Chondrocyte (in vitro differentiated cells): ENCODE measurements at regions not wholly inside any gene's neighbourhood (a gene's known extent, or its start where the extent isn't known, plus 50 kb on each side); places are given as distances from the start of the nearest gene placed in this dataset.

Experiments used
- DNase-seq: peaks from one replicate; pipeline ENCODE4 v3.0.0; 2021; ENCODE audit warnings: mixed read lengths, low spot score
- H3K27ac Mint-ChIP-seq: one replicate; pipeline ENCODE4 v1.8.0; 2021; ENCODE audit warnings: mild to moderate bottlenecking, moderate library complexity, mixed read lengths; ENCODE audit not compliant: unreplicated experiment
- H3K27me3 Mint-ChIP-seq: 2 replicates; pipeline ENCODE4 v1.8.0; 2021; ENCODE audit warnings: low read depth, mixed read lengths
- H3K36me3 Mint-ChIP-seq: 2 replicates; pipeline ENCODE4 v1.8.0; 2021; ENCODE audit warnings: low read depth, mixed read lengths
- H3K4me1 Mint-ChIP-seq: 2 replicates; pipeline ENCODE4 v1.8.0; 2021; ENCODE audit warnings: low read depth, mild to moderate bottlenecking, mixed read lengths
- H3K4me3 Mint-ChIP-seq: one replicate; pipeline ENCODE4 v1.8.0; 2021; ENCODE audit warnings: mild to moderate bottlenecking, moderate library complexity, mixed read lengths; ENCODE audit not compliant: unreplicated experiment
- H3K9me3 Mint-ChIP-seq: 2 replicates; pipeline ENCODE4 v1.8.0; 2021; ENCODE audit warnings: low read depth, mixed read lengths
- TF ChIP-seq, protein P1 (sequence below): fragments of 200-600 bp; sonication (generic); IDR thresholded peaks from 2 replicates; pipeline ENCODE4 v1.5.0; 2021; ENCODE audit warnings: antibody characterized with exemption, mild to moderate bottlenecking, moderate library complexity

DNA sequence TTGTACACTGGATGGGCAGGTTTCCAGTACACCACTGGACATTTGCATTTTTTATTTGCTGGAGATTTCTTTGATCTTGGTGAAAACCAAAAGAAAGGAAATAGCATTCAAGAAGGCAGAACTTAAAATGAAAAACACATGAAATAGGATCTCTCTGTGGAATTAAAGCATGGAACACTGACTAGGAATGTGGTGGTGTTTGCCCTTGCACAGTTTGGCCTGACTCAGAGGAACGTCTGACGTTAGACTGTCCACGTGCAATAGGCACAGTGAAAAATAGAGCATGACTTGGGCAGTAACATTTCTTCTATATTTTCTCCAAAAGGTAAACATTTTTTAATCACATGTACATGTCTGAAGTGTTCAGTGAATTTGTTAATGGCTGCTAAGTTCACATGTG, 474.1 kb upstream of the PRICKLE1 start:
- TF ChIP-seq, protein P1, sequence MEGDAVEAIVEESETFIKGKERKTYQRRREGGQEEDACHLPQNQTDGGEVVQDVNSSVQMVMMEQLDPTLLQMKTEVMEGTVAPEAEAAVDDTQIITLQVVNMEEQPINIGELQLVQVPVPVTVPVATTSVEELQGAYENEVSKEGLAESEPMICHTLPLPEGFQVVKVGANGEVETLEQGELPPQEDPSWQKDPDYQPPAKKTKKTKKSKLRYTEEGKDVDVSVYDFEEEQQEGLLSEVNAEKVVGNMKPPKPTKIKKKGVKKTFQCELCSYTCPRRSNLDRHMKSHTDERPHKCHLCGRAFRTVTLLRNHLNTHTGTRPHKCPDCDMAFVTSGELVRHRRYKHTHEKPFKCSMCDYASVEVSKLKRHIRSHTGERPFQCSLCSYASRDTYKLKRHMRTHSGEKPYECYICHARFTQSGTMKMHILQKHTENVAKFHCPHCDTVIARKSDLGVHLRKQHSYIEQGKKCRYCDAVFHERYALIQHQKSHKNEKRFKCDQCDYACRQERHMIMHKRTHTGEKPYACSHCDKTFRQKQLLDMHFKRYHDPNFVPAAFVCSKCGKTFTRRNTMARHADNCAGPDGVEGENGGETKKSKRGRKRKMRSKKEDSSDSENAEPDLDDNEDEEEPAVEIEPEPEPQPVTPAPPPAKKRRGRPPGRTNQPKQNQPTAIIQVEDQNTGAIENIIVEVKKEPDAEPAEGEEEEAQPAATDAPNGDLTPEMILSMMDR = no peak
- H3K36me3 Mint-ChIP-seq = peaks cover 2% of the 10 kb centered on the region

DNA sequence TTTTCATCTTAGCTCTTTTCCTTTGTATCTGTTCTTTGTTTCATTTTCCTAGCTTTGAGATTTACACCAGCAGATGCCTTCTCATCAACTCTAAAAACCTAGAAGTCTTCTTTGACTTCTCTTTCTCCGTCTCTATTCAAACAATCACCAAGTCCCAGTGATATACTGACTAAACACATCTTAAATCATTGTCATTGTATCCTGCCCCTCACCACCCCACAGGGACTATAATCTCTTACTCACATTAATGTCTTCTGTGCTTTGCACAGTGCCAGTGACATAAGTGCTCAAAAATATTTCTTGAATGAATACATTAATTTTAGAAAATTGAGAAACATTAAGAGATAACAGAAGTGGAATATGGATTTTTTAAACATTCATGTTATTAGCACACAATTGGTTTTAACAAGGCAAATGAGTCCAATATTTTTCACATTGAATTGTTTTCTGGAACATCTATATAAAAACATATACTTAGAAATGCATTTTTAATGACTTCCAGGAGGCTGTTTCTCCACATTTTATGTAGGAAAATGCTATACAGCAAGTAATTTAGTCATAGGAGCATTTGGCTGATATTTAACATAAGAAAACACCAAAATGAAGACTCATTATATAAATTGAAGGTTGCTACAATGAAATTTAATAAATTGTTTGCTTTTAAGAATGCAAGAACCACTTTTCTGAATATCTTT, 472.8 kb upstream of the PRICKLE1 start:
- H3K9me3 Mint-ChIP-seq = peaks cover 8% of the 10 kb centered on the region
- no peak overlapping the region for H3K4me3 Mint-ChIP-seq
- no peak overlapping the region for H3K27ac Mint-ChIP-seq
- TF ChIP-seq, protein P1 = no peak
- no peak for DNase-seq
- no peaks in the 10 kb centered on the region for H3K27me3 Mint-ChIP-seq
- peaks cover 52% of the 10 kb centered on the region for H3K4me1 Mint-ChIP-seq
- peaks cover 2% of the 10 kb centered on the region for H3K36me3 Mint-ChIP-seq

More for the DNA sequence above, 474.1 kb upstream of the PRICKLE1 start:
- H3K4me1 Mint-ChIP-seq = peaks cover 53% of the 10 kb centered on the region
- H3K9me3 Mint-ChIP-seq = peaks cover 4% of the 10 kb centered on the region
- no peaks in the 10 kb centered on the region for H3K27me3 Mint-ChIP-seq
- DNase-seq = no peak
- no peak overlapping the region for H3K4me3 Mint-ChIP-seq
- peak overlapping the region; percentile 3 for H3K27ac Mint-ChIP-seq

DNA sequence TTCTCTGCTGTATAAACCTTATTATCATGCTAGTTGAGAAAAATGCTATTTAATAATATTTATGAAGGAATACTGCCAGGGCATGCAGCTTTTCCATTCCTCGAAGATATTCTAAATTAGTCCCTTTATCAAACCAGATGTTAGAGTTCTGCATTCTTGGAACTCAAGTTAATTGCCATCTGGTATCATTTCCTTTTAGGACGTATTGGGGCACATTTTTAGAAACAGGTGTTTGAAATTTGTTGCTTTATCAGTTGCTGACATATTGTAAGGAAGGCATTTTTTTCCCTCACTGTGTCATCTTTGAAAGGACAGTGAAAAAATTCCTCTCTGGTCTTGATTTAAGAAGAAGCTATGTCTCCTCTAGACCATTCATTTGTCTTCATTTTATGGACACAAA, 471.2 kb upstream of the PRICKLE1 start:
- Mint-ChIP-seq H3K4me3 (no peak overlapping the region), H3K27ac (no peak overlapping the region), H3K4me1 (peaks cover 40% of the 10 kb centered on the region), H3K27me3 (no peaks in the 10 kb centered on the region), H3K9me3 (peaks cover 8% of the 10 kb centered on the region), H3K36me3 (no peaks in the 10 kb centered on the region)
- TF ChIP-seq, protein P1 = no peak
- DNase-seq = no peak

DNA sequence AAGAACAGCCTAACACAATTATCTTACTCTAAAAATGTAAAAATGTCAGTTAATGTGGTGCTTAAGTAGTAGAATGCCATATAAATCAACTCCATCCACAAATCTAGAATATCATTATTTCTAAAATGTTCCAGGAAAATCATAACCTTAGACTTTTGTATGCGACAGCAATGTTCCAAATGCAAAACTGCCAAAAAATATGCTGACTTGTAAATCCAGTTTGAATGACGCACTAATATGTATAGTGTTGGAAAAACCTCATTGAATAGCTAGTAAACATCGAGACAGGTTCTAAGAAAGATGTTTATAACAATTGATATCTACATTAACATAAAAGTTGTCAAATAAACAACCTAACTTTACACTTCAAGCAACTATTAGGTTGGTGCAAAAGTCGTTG, 469.1 kb upstream of the PRICKLE1 start:
- H3K9me3 Mint-ChIP-seq = peaks cover 8% of the 10 kb centered on the region
- H3K4me3 Mint-ChIP-seq = no peak overlapping the region
- H3K27me3 Mint-ChIP-seq = no peaks in the 10 kb centered on the region
- DNase-seq = no peak
- H3K36me3 Mint-ChIP-seq = no peaks in the 10 kb centered on the region
- TF ChIP-seq, protein P1 = no peak
- H3K27ac Mint-ChIP-seq = no peak overlapping the region
- H3K4me1 Mint-ChIP-seq = peaks cover 29% of the 10 kb centered on the region

DNA sequence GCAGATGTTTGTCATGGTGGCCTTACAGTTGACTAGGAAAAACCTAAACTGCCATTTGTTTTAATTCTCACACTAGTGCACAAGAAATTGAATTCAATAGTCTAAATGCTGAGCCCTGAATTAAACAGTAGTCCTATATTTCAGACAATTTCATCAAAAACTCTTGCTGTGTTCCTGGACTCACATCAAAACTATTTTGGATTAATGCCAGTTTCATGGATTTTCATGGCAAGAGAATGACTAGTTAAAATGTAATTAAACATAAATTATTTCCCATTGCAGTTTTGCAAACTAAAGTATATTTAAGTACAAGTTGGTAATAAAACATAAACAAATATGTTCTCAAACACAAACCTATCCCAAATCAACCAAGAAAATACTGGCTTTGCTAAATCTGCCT, 468.0 kb upstream of the PRICKLE1 start:
- Mint-ChIP-seq H3K4me3 (no peak overlapping the region), H3K9me3 (peaks cover 8% of the 10 kb centered on the region), H3K36me3 (no peaks in the 10 kb centered on the region), H3K4me1 (peaks cover 19% of the 10 kb centered on the region), H3K27me3 (no peaks in the 10 kb centered on the region), H3K27ac (no peak overlapping the region)
- TF ChIP-seq, protein P1 = no peak
- DNase-seq = no peak
